SK-N-SH (cell line): ENCODE measurements at regions not wholly inside any gene's neighbourhood (a gene's known extent, or its start where the extent isn't known, plus 50 kb on each side); places are given as distances from the start of the nearest gene placed in this dataset.
A peak's percentile ranks its signal among the peaks of the same experiment; 100 is the strongest.

Source experiments
- CTCF ChIA-PET: fragments of 300-600, 350-600 bp; formaldehyde crosslinking; extraction: SDS; loops from one replicate; lab custom pipeline; 2021; lab: Yijun Ruan, JAX
- POLR2A ChIA-PET: fragments of 350-600 bp; sonication (Branson Sonifier 250); formaldehyde crosslinking; extraction: SDS; loops from one replicate; lab custom pipeline; 2020; ENCODE audit warnings: antibody characterized with exemption, inconsistent platforms; lab: Yijun Ruan, JAX
- DNase-seq: peaks from one replicate; pipeline ENCODE4 v3.0.0; 2012
- H2AFZ ChIP-seq: fragments of 200-600 bp; sonication (generic); 2 replicates; pipeline ENCODE4 v1.8.1; 2016; ENCODE audit warnings: antibody characterized with exemption, mild to moderate bottlenecking, low read depth
- H3F3A ChIP-seq: fragments of 200-600 bp; sonication (generic); replicated peaks from 2 replicates; pipeline ENCODE3; 2016; ENCODE audit warnings: antibody characterized with exemption, mild to moderate bottlenecking; ENCODE audit not compliant: insufficient read depth
- H3K27ac ChIP-seq, 2 experiments: fragments of 200-500 bp in 1 of 2; fragments of 200-600 bp in 1 of 2; sonication (Bioruptor generic) in 1 of 2; sonication (generic), shearing (Covaris generic) in 1 of 2; 2 replicates each; pipeline versions ENCODE4 v1.5.1 to v1.6.1; 2014 to 2016; ENCODE audit warnings: low read depth in 2 of 2, inconsistent platforms in 1 of 2, low read length in 1 of 2, mild to moderate bottlenecking in 1 of 2, mixed read lengths in 1 of 2
- H3K27me3 ChIP-seq: fragments of 200-600 bp; sonication (generic), shearing (Covaris generic); 2 replicates; pipeline ENCODE4 v1.6.1; 2016; ENCODE audit warnings: mixed run types; ENCODE audit not compliant: insufficient read depth
- H3K36me3 ChIP-seq, 2 experiments: fragments of 200-500 bp in 1 of 2; fragments of 200-600 bp in 1 of 2; sonication (Bioruptor generic) in 1 of 2; sonication (generic) in 1 of 2; replicated peaks in 1 of 2; 2 replicates each; pipeline versions ENCODE3 to v1.5.1; 2014 to 2016; ENCODE audit warnings: low read length in 1 of 2, mild to moderate bottlenecking in 1 of 2; ENCODE audit not compliant: insufficient read depth in 2 of 2, control insufficient read depth in 1 of 2
- H3K4me1 ChIP-seq, 2 experiments: fragments of 200-500 bp in 1 of 2; fragments of 200-600 bp in 1 of 2; sonication (Bioruptor generic) in 1 of 2; sonication (generic), shearing (Covaris generic) in 1 of 2; 2 replicates each; pipeline versions ENCODE4 v1.5.1 to v1.6.1; 2014 to 2016; ENCODE audit warnings: low read depth in 1 of 2, low read length in 1 of 2, mixed run types in 1 of 2; ENCODE audit not compliant: insufficient read depth in 2 of 2, control insufficient read depth in 1 of 2
- H3K4me2 ChIP-seq: fragments of 200-600 bp; sonication (generic), shearing (Covaris generic); 2 replicates; pipeline ENCODE4 v1.6.1; 2017; ENCODE audit warnings: mixed run types
- H3K4me3 ChIP-seq, 2 experiments: fragments of 200-500 bp in 1 of 2; fragments of 200-600 bp in 1 of 2; sonication (Bioruptor generic) in 1 of 2; sonication (generic), shearing (Covaris generic) in 1 of 2; 2 replicates each; pipeline versions ENCODE4 v1.5.1 to v1.8.1; 2014 to 2016; ENCODE audit warnings: low read depth in 2 of 2, inconsistent platforms in 1 of 2, low read length in 1 of 2, mild to moderate bottlenecking in 1 of 2, mixed read lengths in 1 of 2, moderate library complexity in 1 of 2
- H3K79me2 ChIP-seq: fragments of 200-600 bp; sonication (generic); 2 replicates; pipeline ENCODE4 v1.8.1; 2017; ENCODE audit warnings: mild to moderate bottlenecking; ENCODE audit not compliant: insufficient read depth
- H3K9ac ChIP-seq: fragments of 200-600 bp; sonication (generic); 2 replicates; pipeline ENCODE4 v1.6.1; 2017; ENCODE audit warnings: mixed run types
- H3K9me2 ChIP-seq: fragments of 200-600 bp; sonication (generic); 2 replicates; pipeline ENCODE4 v1.6.1; 2017; ENCODE audit warnings: mixed run types
- H3K9me3 ChIP-seq: fragments of 200-600 bp; sonication (generic); 2 replicates; pipeline ENCODE4 v1.6.1; 2017; ENCODE audit warnings: mixed run types, mild to moderate bottlenecking, moderate library complexity
- H4K20me1 ChIP-seq: fragments of 200-600 bp; sonication (generic); 2 replicates; pipeline ENCODE4 v1.6.1; 2017; ENCODE audit warnings: mild to moderate bottlenecking, mixed run types; ENCODE audit not compliant: insufficient read depth
- CHD2 ChIP-seq: fragments of 150-350 bp; IDR thresholded peaks from 2 replicates; pipeline ENCODE4 v1.6.1; 2018; ENCODE audit warnings: low read length; ENCODE audit not compliant: partially characterized antibody
- EP300 ChIP-seq, 2 experiments: IDR thresholded peaks; 2 replicates each; pipeline versions ENCODE4 v1.4.0 to v1.6.1; 2012; ENCODE audit warnings: borderline replicate concordance in 1 of 2, low read depth in 1 of 2, low read length in 1 of 2
- FOSL2 ChIP-seq: IDR thresholded peaks from 2 replicates; pipeline ENCODE4 v1.4.0; 2012; ENCODE audit warnings: low read depth, mild to moderate bottlenecking, moderate library complexity, borderline replicate concordance
- FOXJ3 ChIP-seq: sonication (generic); formaldehyde crosslinking; IDR thresholded peaks from 2 replicates; pipeline ENCODE4 v1.5.1; 2020; ENCODE audit warnings: mild to moderate bottlenecking, missing genetic modification reagents
- FOXM1 ChIP-seq: IDR thresholded peaks from 2 replicates; pipeline ENCODE4 v1.4.0; 2012; ENCODE audit warnings: low read depth, mild to moderate bottlenecking
- GABPA ChIP-seq: IDR thresholded peaks from 2 replicates; pipeline ENCODE4 v1.4.0; 2012; ENCODE audit warnings: low read depth, mild to moderate bottlenecking
- GATA2 ChIP-seq: sonication (generic); formaldehyde crosslinking; IDR thresholded peaks from 2 replicates; pipeline ENCODE4 v1.5.0; 2020; ENCODE audit warnings: mild to moderate bottlenecking, missing genetic modification reagents
- IRF3 ChIP-seq: fragments of 150-350 bp; IDR thresholded peaks from 2 replicates; pipeline ENCODE4 v1.6.1; 2016; ENCODE audit warnings: mild to moderate bottlenecking, low read depth, low read length
- JUND ChIP-seq: IDR thresholded peaks from 2 replicates; pipeline ENCODE4 v1.4.0; 2012
- MAX ChIP-seq: IDR thresholded peaks from 2 replicates; pipeline ENCODE4 v1.4.0; 2012; ENCODE audit warnings: low read depth
- MEF2A ChIP-seq: IDR thresholded peaks from 2 replicates; pipeline ENCODE4 v1.4.0; 2012; ENCODE audit warnings: low read depth, borderline replicate concordance
- MXI1 ChIP-seq: IDR thresholded peaks from 2 replicates; pipeline ENCODE4 v1.6.1; 2012; ENCODE audit warnings: mild to moderate bottlenecking, low read depth, low read length, improper control_type of control experiment
- NFIC ChIP-seq: IDR thresholded peaks from 2 replicates; pipeline ENCODE4 v1.4.0; 2012; ENCODE audit warnings: borderline replicate concordance
- NRF1 ChIP-seq: IDR thresholded peaks from 2 replicates; pipeline ENCODE4 v1.6.1; 2012; ENCODE audit warnings: low read depth, mild to moderate bottlenecking, low read length
- PBX3 ChIP-seq: IDR thresholded peaks from 2 replicates; pipeline ENCODE4; 2012
- RAD21 ChIP-seq: IDR thresholded peaks from 2 replicates; pipeline ENCODE4 v1.6.1; 2012; ENCODE audit warnings: mild to moderate bottlenecking, low read length
- RCOR1 ChIP-seq: fragments of 150-350 bp; IDR thresholded peaks from 2 replicates; pipeline ENCODE4 v1.6.1; 2017; ENCODE audit warnings: antibody characterized with exemption, low read length
- SIN3A ChIP-seq: IDR thresholded peaks from 2 replicates; pipeline ENCODE4 v1.6.1; 2012; ENCODE audit warnings: low read depth, mild to moderate bottlenecking, low read length, moderate library complexity, borderline replicate concordance
- TCF12 ChIP-seq: IDR thresholded peaks from 2 replicates; pipeline ENCODE4 v1.4.0; 2012
- TEAD4 ChIP-seq: IDR thresholded peaks from 2 replicates; pipeline ENCODE4 v1.4.0; 2012; ENCODE audit warnings: mild to moderate bottlenecking, borderline replicate concordance; ENCODE audit not compliant: insufficient read depth
- USF1 ChIP-seq: IDR thresholded peaks from 2 replicates; pipeline ENCODE4 v1.4.0; 2012; ENCODE audit warnings: low read depth, borderline replicate concordance
- USF2 ChIP-seq: fragments of 150-350 bp; IDR thresholded peaks from 2 replicates; pipeline ENCODE4 v1.6.1; 2017; ENCODE audit warnings: antibody characterized with exemption, low read length, low read depth, borderline replicate concordance
- YY1 ChIP-seq: IDR thresholded peaks from 2 replicates; pipeline ENCODE4 v1.4.0; 2012; ENCODE audit warnings: low read depth, mild to moderate bottlenecking
- WGBS: methylation state at CpG from one replicate; pipeline ENCODE4 v1.1.6; 2017; ENCODE audit warnings: low lambda C conversion rate; 5-methylcytosine and 5-hydroxymethylcytosine counted together

GRCh38 chr9:18263377-18263776, 210.6 kb upstream of the ADAMTSL1 start:
- no peak for TF ChIP-seq IRF3
- TF ChIP-seq, all 33 proteins: peak for 0
- Histone ChIP-seq H3K4me1 (peaks cover 0 to 7% of the 10 kb centered on the region in 2 experiments; a peak in 3 of 4 replicates), H3K4me2 (no peak overlapping the region), H2AFZ (no peak overlapping the region), H3K36me3 (no peaks in the 10 kb centered on the region), H3K79me2 (no peaks in the 10 kb centered on the region), H3K27me3 (no peaks in the 10 kb centered on the region), H3K9me2 (no peaks in the 10 kb centered on the region), H3K9me3 (no peaks in the 10 kb centered on the region), H4K20me1 (no peaks in the 10 kb centered on the region), H3K4me3 (no peak overlapping the region), H3K27ac (no peak overlapping the region), H3K9ac (no peak overlapping the region), H3F3A (peaks cover 8% of the 10 kb centered on the region)
- no peak for DNase-seq
- ChIA-PET CTCF (interaction anchor here (1.6 to 3.6 kb wide), 2 partner anchors 9 to 751 kb away, joined by 4 to 24 read pairs; no protein-coding TSS in a partner anchor), POLR2A (no interaction called here)
- WGBS = 80% methylated on average over 6 of the region's 6 CpGs

- Histone ChIP-seq H3K9ac (peak overlapping the region; percentile 24; the same call in 1 of the 2 replicates), H3K27ac (peak overlapping the region in 1 of 2 experiments; percentile 74; a peak in 2 of 4 replicates), H3K4me3 (no peak overlapping the region), H3K9me3 (no peaks in the 10 kb centered on the region), H4K20me1 (no peaks in the 10 kb centered on the region), H3K79me2 (no peaks in the 10 kb centered on the region), H3K4me1 (peaks cover 0 to 10% of the 10 kb centered on the region in 2 experiments; a peak in 2 of 4 replicates), H3K27me3 (no peaks in the 10 kb centered on the region), H3K36me3 (no peaks in the 10 kb centered on the region), H3F3A (peaks cover 26% of the 10 kb centered on the region), H2AFZ (no peak overlapping the region), H3K4me2 (peak overlapping the region; percentile 53; the same call in 1 of the 2 replicates), H3K9me2 (no peaks in the 10 kb centered on the region)
- ChIA-PET POLR2A (no interaction called here), CTCF (no interaction called here)
- DNase-seq = no peak
- WGBS = 0% methylated on average over 1 of the region's 1 CpG
- TF ChIP-seq FOXM1 (peak; percentile 32; the same call in 1 of the 2 replicates), CHD2 (no peak), YY1 (no peak), RAD21 (no peak), EP300 (IDR thresholded peaks at IDR 0.05; ENCODE audit: borderline replicate concordance in 1 of 2, low read depth in 1 of 2, low read length in 1 of 2) (peak in 1 of 2 experiments; percentile 71; a peak in 2 of 4 replicates), MXI1 (no peak), IRF3 (no peak), JUND (peak; percentile 73), MEF2A (peak; percentile 48; the same call in 1 of the 2 replicates), USF1 (no peak), FOXJ3 (CRISPR knock-in tag) (no peak), TEAD4 (peak; percentile 86), SIN3A (no peak), FOSL2 (peak; percentile 50; the same call in 1 of the 2 replicates), NFIC (peak; percentile 88), TCF12 (peak; percentile 88), GATA2 (CRISPR knock-in tag) (no peak), MAX (peak; percentile 55; the same call in 1 of the 2 replicates), RCOR1 (no peak), NRF1 (no peak), GABPA (no peak), PBX3 (peak; percentile 89), USF2 (no peak)
Observed at GRCh38 chr9:18268381-18268780, 205.6 kb upstream of the ADAMTSL1 start.
